HG03139 (cell line): ENCODE measurements at regions not wholly inside any gene's neighbourhood (a gene's known extent, or its start where the extent isn't known, plus 50 kb on each side); places are given as distances from the start of the nearest gene placed in this dataset.
"Not testable (repeated sequence)": the region's sequence is repeated elsewhere in the genome, so short reads cannot be mapped to it uniquely, and the experiment has no call there.

Experiments used
- ATAC-seq: cut with Tn5 transposase; IDR thresholded peaks from one replicate; pipeline ENCODE4 v1.9.1; 2021; ENCODE audit not compliant: unreplicated experiment

DNA sequence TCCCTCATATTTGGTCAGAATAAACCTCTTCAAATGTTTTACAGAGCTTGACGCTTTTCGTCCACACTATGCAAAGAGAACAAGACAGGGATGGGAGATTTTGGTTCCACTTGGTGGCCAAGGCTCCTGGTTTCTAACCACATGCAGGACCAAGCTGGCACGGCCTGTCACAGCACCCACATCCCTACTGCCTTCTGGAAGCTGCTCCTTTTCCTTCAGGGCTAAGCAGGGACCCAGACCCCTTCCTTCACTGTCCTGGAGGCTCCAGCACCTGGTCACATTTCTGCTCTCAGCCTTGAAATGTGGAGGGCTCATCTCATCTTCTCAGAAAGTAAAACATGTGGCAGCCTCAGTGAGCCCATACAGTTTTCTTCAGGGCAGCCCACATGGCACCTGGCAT lies 50.4 kb upstream of the ARHGEF7 start:
- no peak for ATAC-seq

- no peak for ATAC-seq
These were observed 52.1 kb upstream of the ARHGEF7 start for GRCh38 chr13:111062966-111063365.

- ATAC-seq = no peak
These were observed 52.8 kb upstream of the ARHGEF7 start for GRCh38 chr13:111062305-111062704.

DNA sequence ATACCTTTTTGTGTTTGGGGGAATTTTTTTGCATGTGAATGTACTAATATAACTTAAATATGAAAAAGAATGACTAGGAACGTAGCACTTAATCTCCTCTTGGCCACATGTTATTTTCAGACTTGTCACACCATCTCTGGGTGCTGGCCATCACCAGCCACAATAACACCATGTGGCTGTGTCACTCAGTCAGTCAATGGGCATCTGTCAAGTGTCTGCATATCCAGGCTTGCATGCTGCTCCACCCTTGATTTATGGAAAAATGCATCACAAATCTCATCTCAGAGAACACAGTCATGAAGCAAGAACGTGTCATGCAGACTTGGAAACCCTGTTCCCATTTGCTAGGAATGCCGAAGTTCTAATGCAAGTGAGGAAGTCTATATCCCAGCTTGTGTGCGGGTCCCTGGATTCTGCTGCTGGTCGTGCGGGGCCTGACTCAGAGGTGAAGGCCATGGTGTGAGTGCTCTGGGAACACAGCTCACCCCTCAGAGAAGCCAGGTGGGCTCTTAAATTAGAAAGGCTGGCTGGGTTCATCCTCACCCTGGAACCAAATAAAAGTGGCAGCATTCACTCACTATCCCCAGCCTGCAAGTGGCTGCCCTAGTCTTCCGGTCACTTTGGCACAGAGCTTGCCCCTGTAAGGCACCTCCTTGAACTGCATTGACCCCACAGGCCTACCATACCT lies 53.6 kb upstream of the ARHGEF7 start:
- ATAC-seq = no peak

GRCh38 chr13:111060237-111060919 lies 54.7 kb upstream of the ARHGEF7 start:
- no peak for ATAC-seq

GRCh38 chr13:111058796-111059506 lies 56.2 kb upstream of the ARHGEF7 start:
- ATAC-seq = no peak

- ATAC-seq = not testable (repeated sequence)
These were observed 56.8 kb upstream of the ARHGEF7 start for GRCh38 chr13:111058339-111058738.

- ATAC-seq = not testable (repeated sequence)
These were observed 63.3 kb upstream of the ARHGEF7 start for GRCh38 chr13:111051726-111052232.

DNA sequence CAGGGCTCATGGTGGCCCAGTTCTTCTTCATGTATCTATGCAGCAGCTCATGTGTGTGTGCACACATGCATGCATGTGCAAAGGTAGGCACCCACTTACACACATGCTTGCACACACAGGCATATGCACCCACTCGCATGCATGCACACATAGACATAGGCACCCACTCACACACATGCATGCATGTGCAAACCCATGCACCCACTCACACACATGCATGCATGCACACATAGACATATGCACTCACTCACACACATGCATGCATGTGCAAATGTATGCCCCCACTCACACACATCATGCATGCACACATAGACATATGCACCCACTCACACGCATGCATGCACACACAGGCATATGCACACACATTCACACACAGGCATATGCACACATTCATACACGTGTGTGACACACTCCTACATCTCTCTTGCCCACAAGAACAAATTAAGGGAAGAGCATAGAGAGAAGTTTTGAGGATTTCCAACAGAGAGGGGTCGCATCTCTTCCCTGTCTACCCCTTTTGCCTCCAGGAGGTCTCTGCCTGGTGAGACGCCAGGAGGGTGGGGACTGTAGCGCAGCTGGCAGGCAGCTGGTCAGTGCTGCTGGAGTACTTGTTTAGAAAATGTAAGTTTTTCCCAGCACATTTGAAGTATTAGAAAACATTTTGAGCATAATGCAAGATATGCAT lies 63.9 kb upstream of the ARHGEF7 start:
- ATAC-seq = no peak

DNA sequence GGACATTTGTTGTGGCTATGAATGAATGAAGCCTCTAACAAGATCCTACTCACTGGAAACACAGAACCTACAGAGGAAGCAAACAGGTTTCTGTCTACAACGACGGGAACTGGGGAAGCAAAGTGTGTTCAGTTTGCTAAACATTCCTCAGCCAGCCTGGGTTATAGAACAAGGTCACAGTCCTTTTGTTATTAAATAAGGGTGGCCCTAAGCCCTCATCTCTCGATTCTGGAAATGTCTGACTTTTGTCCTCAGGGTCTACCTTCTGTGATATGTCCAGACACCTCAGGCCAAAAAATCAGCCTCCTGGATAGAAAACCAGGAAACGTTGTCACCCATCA lies 64.6 kb upstream of the ARHGEF7 start:
- no peak for ATAC-seq

DNA sequence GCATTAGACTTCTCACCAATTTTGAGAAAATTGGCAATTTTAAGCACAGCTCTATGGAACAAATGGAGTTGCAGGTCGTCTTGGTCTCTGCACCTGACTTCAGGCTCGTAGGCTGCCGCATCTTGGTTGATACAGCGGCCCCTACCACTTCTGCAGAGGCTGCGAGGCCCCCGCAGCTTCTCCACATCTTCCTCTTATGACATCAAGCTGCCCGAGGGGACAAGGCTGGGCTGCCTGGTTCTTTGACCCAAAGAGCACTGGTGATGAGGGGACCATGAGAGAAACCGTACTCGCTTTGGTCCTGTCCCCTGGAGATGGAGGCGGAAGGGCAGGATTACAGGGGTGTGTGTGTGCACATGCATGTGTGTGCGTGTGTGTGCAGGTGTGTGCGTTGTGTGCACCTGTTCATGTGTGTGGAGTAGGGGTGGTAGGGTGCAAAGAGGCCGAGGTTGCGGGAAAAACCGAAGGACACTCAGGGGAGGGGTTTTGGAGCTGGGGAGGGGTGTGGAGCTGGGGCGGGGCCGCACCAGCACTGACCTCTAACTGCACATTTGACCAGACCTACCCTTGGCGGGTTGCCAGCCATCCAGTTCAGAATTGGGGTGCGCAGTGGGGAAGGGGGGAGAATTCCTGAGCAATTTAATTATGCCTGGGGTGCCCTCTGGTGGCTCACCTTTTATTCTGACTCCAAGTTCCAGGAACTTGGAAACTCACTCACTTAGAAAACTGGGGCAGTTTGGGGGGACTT lies 65.1 kb upstream of the ARHGEF7 start:
- no peak for ATAC-seq

DNA sequence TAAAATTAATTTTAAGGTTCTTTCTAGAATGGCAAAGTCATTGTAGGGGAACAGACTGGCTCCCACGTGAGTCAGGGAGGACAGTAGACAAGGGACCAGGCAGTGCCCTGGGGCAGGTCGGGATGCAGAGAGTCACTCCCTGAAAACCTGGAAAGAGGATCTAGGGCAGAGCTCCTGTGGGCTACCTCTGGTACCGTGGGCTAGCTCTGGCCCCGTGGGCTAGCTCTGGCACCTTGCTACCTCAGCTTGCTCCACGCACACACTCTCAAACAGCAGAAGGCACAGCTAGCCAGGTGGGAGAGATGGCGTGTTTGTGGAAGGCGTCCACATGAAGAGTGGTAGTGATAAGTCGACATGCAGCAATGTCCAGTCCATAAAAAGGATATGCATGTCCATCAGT lies 66.7 kb upstream of the ARHGEF7 start:
- no peak for ATAC-seq

DNA sequence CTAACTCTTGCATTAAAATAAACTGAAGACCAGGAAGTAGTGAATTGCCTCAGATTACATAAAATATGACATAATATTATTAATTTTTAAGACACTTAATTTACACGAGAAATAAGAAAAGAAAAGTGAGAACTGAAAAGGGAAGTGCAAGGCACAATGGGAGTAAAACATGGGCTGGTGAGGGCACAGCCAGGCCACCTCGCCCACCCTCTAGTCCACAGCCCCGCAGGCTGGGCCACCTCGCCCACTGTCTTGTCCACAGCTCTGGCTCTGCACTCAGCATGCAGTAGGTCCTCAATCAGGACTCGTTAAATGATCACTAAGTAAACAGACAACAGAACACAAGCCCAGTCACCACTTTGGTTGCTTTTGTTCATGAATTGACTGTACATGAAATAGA lies 67.8 kb upstream of the ARHGEF7 start:
- peak; percentile 8 for ATAC-seq

DNA sequence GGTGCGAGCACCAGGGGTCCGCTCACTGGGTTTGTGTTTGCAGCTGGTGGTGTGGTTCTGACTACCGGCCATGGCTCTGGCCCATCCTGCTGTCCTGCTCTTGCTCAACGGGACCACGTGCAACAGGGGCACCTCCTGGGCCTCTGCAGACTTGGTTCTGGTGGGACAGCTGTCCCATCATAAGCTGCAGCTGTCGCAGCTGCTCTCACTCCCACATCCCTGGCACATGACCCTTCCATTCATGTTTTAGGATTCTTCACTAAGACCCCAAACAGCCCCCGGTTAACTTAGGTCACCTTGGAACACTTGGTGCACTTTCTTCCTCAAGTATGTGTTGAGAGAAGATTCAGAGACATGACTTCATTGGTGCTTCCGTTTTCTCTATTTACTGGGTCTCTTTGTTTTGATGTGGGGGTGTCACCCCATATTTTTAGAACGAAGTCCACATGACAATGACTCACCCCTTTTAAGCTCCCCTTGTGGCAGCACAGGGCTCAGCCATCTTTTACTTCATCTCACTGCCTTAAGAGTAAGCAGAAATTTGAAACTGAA lies 68.4 kb upstream of the ARHGEF7 start:
- peak; percentile 58 for ATAC-seq

GRCh38 chr13:111045170-111045569 lies 69.9 kb upstream of the ARHGEF7 start:
- no peak for ATAC-seq

GRCh38 chr13:111044087-111044830 lies 70.9 kb upstream of the ARHGEF7 start:
- no peak for ATAC-seq

DNA sequence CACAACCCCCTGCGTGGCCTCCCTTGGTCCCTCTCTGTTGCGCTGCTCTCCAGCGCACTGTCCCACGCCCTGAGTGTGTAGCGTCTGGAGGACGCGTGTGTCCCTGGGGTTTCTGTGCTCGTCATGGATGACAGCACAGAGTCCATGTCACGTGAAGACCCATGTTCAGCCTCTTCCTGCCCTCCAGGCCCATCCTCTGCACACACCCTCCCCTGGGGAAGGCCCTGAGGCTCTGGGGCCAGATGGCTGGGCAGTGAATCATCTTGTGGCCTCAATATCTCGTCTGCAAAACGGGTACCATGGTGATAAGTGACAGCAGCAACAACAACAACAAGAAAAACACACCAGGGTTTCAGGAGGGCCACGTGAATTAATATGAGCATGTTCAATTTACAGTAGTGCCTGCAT lies 71.5 kb upstream of the ARHGEF7 start:
- no peak for ATAC-seq

- no peak for ATAC-seq
These were observed 72.4 kb upstream of the ARHGEF7 start for GRCh38 chr13:111042661-111043226.

DNA sequence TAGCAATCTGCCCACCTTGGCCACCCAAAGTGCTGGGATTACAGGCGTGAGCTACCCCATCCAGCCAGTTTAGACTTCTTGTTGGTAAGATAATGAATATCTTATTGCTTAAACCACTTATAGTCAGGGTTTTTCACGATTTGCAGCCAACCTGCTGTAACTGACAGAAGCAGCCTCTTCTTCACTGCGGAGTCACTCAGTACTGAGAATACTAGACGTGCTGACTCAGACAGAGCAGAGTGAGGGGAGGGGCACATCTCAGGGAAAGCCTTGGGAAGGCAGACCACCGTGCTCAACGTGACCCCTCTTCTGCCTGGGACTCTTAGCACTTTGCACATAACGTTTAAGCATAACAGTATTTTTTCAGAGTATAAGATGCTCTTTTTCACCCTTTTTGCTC lies 74.3 kb upstream of the ARHGEF7 start:
- ATAC-seq = no peak
